Upper lobe of left lung (tissue), 4 donors: ENCODE measurements at regions not wholly inside any gene's neighbourhood (a gene's known extent, or its start where the extent isn't known, plus 50 kb on each side); places are given as distances from the start of the nearest gene placed in this dataset.

Source experiments
- EP300 ChIP-seq, 4 donors: sonication (generic); formaldehyde crosslinking; IDR thresholded peaks; one replicate each; pipeline ENCODE4 v1.5.1; 2017; ENCODE audit warnings: antibody characterized with exemption in 4 of 4, control low read depth in 2 of 4
- POLR2AphosphoS5 ChIP-seq, 2 donors: sonication (generic); formaldehyde crosslinking; IDR thresholded peaks; one replicate each; pipeline ENCODE4 v1.5.1; 2017; ENCODE audit warnings: antibody characterized with exemption in 2 of 2
- TF ChIP-seq, protein P1 (sequence below), 6 experiments: fragments of 450-650 bp in 4 of 6; fragments of 200-600 bp in 2 of 6; sonication (generic) in 2 of 6; IDR thresholded peaks; one replicate each; pipeline ENCODE4 v1.5.1; 2016 to 2019; ENCODE audit warnings: antibody characterized with exemption in 6 of 6

DNA sequence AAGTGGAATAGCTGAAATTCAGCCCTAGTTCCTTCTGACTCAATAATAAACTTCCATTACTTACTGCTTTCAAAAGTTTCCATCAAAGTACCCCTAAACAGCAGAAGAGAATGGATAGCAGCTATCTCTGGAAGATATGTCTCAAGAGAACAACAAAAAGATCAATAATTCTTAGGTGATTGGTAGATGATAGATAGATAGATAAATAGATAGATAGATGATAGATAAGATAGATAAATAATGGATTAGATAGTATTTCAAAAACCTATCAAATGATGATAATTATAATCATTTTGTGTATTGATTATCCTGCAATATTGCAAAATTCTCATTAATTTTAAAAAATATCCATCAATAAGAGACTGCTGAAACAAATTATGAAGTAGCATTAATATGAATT lies 97.4 kb upstream of the CCND2 start:
- TF ChIP-seq, protein P1, sequence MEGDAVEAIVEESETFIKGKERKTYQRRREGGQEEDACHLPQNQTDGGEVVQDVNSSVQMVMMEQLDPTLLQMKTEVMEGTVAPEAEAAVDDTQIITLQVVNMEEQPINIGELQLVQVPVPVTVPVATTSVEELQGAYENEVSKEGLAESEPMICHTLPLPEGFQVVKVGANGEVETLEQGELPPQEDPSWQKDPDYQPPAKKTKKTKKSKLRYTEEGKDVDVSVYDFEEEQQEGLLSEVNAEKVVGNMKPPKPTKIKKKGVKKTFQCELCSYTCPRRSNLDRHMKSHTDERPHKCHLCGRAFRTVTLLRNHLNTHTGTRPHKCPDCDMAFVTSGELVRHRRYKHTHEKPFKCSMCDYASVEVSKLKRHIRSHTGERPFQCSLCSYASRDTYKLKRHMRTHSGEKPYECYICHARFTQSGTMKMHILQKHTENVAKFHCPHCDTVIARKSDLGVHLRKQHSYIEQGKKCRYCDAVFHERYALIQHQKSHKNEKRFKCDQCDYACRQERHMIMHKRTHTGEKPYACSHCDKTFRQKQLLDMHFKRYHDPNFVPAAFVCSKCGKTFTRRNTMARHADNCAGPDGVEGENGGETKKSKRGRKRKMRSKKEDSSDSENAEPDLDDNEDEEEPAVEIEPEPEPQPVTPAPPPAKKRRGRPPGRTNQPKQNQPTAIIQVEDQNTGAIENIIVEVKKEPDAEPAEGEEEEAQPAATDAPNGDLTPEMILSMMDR (IDR thresholded peaks at IDR 0.05), result no peak
- TF ChIP-seq POLR2AphosphoS5 (IDR thresholded peaks at IDR 0.05) (no peak), EP300 (IDR thresholded peaks at IDR 0.05) (no peak)
